GM13977 (cell line): ENCODE measurements at regions not wholly inside any gene's neighbourhood (a gene's known extent, or its start where the extent isn't known, plus 50 kb on each side); places are given as distances from the start of the nearest gene placed in this dataset.
"Not testable (repeated sequence)": the region's sequence is repeated elsewhere in the genome, so short reads cannot be mapped to it uniquely, and the experiment has no call there.

Experiments
- DNase-seq: peaks from one replicate; pipeline ENCODE4 v3.0.0; 2012; ENCODE audit warnings: low spot score
- in situ Hi-C: fragments of 300-500 bp; cut with MboI; formaldehyde crosslinking; loops from one replicate; pipeline ENCODE4 v1.12.0; 2022; ENCODE audit warnings: low sequenced_read_pairs, low pct_unique_long_range_greater_than_20kb, mixed read lengths, inconsistent platforms; ENCODE audit not compliant: unreplicated experiment
- TF ChIP-seq, protein P1 (sequence below): IDR thresholded peaks from 2 replicates; pipeline ENCODE4 v1.5.1; 2012; ENCODE audit warnings: mild to moderate bottlenecking, control low read depth; ENCODE audit not compliant: insufficient read depth; ENCODE audit errors: extremely low read depth, missing control alignments

DNA sequence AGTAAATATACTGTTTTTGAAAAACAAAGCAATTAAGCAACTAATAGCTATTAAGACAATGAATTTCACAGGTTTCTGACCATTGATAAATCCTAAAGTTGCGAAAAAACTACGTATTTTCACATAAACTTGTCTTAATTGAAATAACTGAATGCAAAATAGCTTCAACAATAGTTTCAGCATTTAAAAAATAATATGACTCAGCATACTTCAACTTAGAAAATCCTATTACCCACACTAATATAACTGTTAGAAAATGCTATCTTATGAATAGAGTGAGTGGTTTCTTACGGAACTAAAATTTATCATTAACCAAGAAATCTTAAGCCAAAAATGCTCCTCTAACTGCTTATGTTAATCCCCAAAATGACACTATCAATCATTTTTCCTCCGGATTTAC lies 183.9 kb downstream of the AVL9 start:
- TF ChIP-seq, protein P1, sequence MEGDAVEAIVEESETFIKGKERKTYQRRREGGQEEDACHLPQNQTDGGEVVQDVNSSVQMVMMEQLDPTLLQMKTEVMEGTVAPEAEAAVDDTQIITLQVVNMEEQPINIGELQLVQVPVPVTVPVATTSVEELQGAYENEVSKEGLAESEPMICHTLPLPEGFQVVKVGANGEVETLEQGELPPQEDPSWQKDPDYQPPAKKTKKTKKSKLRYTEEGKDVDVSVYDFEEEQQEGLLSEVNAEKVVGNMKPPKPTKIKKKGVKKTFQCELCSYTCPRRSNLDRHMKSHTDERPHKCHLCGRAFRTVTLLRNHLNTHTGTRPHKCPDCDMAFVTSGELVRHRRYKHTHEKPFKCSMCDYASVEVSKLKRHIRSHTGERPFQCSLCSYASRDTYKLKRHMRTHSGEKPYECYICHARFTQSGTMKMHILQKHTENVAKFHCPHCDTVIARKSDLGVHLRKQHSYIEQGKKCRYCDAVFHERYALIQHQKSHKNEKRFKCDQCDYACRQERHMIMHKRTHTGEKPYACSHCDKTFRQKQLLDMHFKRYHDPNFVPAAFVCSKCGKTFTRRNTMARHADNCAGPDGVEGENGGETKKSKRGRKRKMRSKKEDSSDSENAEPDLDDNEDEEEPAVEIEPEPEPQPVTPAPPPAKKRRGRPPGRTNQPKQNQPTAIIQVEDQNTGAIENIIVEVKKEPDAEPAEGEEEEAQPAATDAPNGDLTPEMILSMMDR = no peak
- in situ Hi-C loops = no loop called here
- DNase-seq = no peak

DNA sequence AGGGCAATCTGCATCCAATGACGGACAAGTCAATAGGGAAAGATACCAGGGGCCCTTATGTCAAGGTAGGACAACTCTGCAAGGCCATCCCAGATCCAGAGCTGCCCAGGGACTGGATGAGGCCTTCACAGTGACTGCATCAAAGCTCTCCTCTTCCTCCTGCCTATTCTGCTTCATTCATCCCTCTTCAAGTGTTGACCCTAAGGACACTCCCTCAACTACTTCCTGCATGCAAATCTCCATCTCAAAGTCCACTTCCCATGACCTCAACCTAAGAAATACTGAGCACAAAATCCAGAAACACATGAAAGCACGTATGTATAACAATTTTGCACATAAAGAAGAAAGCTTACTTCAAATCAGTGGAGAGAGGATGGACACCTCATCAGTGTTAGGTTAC lies 182.3 kb downstream of the AVL9 start:
- no peak for DNase-seq
- in situ Hi-C loops = no loop called here
- TF ChIP-seq, protein P1 = no peak

DNA sequence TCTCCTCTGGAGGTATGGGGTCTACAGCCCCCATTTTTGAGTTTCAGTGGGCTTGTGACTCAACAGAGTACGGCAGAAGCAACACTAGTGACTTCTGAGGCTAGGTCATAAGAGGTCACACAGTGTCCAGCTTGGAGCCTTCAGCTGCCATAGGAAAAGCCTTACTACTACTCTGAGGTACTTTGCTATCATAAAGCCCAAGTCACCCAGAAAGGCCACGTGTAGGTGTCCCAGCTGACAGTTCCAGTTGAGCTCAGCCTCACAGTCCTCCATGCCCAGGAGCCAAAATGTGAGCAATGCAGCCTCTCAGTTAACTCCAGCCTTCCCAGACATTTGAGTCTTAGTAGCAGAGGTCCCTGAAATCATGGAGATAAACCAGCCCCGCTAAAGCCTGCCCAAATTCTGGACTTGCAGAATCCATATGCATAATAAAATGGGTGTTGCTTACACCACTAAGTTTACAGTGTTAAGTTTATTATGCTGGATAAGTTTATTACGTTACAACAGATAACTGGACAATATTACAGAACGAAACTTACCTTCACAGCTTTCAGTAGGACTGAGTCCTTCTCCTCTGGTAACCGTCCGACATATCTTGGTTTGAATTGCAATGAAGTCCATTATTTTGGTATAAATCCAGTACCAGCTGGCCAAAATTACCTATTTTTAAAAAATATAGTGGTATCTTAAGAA lies 181.1 kb downstream of the AVL9 start:
- TF ChIP-seq, protein P1 = no peak
- in situ Hi-C loops = no loop called here

DNA sequence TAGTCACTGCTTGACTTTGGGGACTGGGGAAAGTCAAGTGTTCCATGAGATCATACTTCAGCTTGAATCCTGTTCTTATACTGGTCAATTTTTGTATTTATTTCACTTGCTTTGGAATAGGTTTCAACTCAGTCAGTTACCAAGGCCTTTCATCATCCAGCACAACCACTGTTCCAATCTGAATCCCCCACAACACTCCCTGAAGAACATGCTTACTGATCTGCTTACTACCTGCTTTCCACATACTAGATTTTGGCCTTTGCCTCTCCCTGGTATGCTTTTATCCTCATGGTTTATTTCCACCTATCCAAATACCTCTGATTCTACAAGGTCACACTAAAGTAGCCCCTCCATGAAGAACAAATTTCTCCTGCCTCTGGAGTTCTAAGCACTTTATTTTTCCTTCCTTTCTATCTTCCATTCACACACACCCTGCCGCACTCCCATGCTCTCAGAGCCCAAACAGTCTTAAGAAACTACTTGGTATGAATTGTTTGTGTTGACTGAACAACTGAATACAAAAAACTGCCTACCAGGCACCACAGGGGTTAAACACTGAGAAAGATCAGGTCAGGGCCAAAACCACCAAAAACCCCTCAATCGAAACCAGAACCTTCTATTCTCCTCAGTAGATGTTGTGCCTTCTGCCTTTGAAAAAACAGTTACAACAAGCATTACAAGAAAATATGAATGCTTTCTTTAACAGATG lies 178.1 kb downstream of the AVL9 start:
- in situ Hi-C loops = no loop called here
- TF ChIP-seq, protein P1 = no peak
- no peak for DNase-seq

More for the DNA sequence above, 181.1 kb downstream of the AVL9 start:
- no peak for DNase-seq

DNA sequence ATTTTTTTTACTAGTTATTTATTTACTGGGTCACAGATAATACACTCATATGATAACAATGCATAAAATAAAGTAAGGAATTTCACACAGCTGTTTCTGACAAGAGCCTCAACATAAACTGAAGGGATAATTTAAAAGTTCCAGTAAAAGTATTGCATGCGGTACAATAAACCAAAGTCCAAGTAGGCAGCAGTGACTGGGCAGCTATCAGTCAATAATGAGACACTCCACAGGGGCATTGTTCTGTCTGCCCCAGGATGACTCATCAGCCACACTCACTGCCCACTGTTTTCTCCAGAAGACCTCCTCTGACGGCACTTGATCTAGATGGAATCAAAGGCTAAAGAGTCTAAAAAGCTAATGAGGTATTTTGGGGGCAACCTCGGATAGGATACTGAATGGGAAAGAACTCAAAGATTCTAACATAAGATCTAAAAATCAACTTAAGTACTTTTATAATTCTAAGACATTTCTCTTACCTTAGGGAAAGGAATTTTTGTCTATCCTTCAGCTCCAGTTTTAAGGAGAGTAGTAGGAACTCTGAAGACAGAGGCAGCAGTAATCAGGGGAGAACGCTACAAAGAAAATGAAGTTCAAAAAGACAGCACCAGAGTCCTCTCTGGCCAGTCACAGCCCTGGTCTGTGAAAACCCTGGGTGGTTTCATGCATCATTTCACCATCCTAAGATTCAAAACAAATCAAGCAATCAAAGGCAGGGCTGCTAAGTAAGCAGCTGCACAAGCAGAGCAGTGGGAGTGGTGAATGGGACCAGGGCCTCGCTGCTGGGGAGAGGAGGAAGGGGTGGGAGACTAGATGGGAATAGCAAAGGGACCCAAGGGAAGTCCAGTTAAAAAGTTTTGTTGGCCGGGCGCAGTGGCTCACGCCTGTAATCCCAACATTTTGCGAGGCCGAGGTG lies 175.1 kb downstream of the AVL9 start:
- no peak for DNase-seq
- TF ChIP-seq, protein P1 = no peak
- in situ Hi-C loops = no loop called here

DNA sequence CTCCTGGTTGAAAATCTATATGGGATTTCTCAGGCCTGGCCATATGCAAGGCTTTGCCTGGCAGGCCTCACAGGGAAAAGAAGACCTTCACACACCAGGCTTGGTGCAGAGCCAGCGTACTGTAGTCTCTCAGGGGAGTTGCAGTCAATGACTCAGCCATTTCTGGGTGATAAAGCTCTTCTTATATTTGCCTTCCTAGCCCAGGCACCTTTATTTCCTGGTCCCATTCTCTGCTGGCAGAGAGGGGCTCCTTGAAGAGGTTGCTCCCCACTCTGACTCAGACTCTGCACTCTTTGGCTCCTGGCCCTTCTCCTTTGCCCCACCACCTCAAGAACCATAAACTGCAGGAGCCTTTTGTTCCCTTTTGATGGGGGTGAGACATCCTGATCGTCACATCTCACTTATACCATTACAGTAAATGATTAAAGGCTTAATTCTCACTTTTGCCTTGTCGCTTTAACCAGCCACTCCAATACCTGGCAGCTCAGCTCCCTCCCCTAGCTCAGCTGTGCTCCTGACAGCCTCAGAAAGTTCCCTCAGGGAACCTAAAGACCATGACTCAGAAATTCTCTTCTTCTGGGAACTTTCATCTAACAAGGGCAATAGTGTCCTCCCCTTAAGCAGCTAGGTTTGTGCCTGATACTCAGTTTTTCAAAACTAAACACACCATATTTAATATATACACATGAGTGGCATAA lies 174.0 kb downstream of the AVL9 start:
- DNase-seq, in situ Hi-C loops: not testable (repeated sequence)

DNA sequence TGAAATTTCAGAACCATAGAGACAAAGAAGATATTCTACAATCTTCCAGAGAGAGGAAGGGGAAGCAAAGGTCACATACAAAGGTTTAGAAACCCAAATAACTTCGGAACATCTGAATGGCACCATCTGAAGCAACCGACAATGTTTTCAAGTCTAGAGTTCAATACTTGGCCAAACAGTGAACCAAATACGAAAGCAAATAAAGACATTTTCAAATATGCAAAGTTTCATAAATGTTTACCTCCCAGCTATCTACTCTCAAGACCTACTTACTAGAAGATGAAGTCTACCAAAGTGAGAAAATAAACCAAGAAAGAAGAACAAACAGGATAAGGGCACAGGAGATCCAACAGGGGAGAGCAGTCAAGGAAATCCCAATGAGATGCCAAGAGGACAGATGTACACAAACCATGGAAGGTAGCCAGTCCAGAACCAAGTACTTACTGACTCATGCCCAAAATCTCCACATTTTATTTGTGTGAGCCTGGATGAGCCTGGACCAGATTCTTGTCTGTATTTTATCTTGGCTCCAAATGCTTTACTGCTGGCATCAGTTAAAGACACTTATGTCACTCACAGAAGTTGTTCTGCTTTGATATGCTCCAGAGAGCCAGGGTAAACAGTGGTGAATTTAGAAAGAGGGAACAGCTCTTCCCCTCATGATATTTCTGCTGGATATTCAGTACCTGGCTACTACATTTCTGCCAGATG lies 173.3 kb downstream of the AVL9 start:
- in situ Hi-C loops, DNase-seq: not testable (repeated sequence)

DNA sequence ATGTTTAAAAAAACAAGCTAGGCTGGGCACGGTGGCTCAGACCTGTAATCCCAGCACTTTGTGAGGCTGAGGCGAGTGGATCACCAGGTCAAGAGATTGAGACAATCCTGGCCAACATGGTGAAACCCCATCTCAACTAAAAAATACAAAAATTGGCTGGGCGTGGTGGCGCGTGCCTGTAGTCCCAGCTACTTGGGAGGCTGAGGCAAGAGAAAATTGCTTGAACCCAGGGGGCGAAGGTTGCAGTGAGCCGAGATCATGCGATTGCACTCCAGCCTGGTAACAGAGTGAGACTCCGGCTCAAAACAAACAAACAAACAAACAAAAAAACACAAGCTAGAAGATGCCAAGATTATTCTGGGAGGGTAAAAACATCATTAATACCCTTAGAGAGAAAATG lies 172.3 kb downstream of the AVL9 start:
- DNase-seq, in situ Hi-C loops: not testable (repeated sequence)

DNA sequence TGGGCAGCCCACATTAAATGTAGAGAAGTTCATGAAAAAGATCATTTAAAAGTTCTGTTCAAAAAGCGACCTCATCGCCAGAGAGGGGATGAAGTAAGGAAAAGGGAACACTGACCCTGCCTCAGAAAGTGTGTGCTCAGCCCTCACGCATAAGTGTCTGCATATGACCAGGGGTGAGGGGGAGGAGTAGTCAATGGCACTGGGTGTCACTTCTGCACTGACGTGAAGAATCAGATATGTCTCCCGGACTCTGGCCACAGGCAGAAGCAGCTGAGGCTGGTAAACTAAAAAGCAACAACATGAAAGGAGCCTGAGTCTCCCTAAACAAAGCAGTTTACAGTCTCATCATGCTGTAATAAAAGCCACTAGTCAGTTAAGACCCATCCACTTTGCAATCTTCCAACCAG lies 168.5 kb downstream of the AVL9 start:
- DNase-seq, in situ Hi-C loops: not testable (repeated sequence)

DNA sequence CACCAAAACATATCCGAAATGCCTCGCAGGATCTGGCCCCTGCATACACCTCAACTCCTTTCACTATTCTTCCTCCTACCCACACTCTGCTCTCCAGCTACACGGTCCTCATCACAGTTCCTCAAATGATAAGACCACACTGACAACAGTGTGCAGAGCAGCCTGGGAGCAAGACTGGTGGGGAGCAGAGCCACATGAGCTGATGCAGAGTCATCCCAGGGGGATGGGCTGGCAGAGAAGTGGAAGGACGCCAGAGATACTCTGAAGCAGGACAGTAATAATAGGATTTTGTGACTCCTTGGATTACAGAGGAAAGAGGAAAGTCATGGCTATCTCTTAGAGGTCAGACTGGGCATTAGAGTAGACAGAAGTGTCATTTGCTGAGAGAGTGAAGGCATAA lies 167.2 kb downstream of the AVL9 start:
- DNase-seq, in situ Hi-C loops: not testable (repeated sequence)
